Fibroblast of the conjunctiva (primary cell): ENCODE measurements at regions not wholly inside any gene's neighbourhood (a gene's known extent, or its start where the extent isn't known, plus 50 kb on each side); places are given as distances from the start of the nearest gene placed in this dataset.

Experiments used
- DNase-seq: peaks from one replicate; pipeline ENCODE4 v3.0.0-alpha.2; 2010; ENCODE audit warnings: low read depth

DNA sequence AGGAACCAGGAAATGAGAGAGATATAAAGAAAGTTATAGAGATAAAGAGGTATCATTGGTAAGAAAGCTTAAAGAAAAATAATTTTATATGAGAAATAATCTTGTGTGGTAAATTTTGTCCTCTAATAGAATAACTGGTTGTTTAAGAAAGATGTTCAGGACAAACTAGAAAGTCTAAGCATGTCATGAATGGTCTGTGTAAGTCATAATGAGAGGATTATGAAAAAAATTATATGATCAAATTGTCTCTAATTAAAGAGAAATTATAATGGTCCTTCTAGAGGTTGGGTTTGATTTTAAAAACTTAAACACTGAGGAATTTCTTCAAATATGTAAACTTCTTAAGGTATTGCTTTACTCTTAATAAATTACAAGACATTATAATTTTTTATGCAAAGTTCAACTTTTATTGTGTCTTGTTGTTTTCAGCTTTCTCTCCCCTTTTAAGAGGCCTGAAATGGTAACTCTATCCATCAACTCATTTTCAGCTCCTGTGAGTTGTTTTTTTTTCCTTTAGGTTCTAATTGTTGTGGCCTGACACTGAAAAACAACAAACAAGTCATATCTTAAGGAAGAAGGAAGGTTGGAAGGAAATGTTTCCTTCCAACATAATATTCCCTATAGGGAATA is 88.2 kb upstream of the CNOT2 start:
- DNase-seq: no peak

DNA sequence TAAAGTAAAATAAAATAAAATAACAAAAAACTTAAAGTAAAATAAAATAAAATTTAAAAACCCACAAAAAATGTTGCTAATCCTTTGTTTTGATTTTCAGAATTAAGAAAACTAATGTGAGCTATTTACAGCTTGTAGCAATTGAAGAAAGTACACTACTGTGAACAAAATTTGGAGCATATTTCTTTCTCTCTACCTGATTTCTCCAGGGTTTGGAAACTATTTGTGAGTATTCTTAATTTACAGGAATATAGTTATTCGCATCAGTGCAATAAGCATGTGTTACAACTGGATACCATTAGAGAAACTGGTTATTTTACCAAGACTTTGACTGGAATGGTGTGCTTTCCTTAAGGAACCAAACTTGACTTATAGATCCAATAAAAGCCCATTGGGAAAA is 86.1 kb upstream of the CNOT2 start:
- DNase-seq: no peak

DNA sequence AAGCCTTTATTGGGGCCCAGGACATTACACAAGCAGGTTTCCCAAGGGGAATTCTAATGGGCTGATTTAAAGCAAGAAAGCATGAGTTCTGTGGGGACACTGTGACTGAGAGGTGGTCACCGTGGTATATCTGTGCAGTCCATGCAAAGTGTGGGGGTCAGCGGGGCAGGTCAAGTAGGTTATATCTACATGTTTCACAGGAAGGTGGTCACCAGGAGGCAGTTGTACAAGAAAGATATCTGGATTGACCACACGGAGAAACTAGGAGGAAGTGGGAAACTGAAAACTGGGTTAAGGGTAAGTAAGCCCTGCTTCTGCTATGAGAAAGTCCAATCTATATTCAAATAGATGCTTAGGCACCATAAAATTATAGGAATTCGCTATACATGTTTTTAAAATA is 77.8 kb upstream of the CNOT2 start:
- DNase-seq: no peak

DNA sequence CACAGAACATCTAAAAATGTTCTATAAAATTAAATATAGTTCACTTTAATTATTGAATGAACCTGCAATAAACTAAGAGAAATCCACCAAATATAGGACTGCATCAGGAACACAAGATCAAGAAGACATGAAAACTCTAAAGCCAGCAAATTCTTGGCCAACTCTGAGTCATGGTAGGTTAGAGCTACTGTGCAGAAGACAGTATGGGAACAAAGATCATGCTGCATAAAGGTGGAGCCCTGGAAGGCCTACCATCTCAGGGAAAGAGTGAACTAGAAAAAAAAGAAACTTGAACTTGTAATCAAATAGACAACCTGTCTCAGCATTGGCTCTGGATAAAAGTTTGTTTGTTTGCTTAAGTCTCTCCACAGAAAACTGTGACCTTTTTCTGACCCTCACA is 66.9 kb upstream of the CNOT2 start:
- DNase-seq: no peak

DNA sequence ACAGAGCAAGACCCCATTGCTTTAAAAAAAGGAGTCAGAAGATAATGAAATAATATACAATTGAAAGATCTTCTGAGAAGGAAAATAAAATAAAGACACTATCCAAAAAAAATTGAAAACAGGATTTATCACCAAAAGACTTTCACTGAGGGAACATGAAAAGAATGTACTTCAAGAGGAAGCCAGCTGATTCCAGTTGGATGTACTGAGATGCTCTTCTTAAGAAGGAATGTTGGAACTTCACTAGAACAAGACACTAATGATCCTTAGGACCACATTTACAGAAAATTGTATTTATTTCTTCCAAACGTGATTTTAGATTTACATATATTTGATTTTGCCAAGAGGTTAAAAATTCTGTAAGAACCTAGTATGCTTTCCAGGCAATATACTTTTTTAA is 65.6 kb upstream of the CNOT2 start:
- no peak for DNase-seq

DNA sequence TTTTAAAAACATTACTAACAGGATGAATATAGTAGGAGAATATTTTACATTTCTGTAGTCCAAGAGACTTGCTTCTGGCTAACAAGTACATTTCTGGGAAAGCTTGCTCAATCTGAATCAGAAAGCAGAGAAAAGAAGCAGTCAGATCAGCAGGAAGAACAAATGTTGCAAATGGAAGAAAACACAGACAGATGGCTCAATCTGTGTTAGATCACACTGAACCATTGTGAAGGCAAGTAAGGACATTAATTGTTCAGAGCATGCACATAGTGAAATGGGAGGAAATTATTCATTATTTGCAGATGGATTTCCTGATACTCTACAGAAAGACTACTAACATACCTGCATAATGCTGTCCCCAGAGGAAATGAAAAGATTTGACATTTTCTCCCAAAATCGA is 65.2 kb upstream of the CNOT2 start:
- DNase-seq: no peak

DNA sequence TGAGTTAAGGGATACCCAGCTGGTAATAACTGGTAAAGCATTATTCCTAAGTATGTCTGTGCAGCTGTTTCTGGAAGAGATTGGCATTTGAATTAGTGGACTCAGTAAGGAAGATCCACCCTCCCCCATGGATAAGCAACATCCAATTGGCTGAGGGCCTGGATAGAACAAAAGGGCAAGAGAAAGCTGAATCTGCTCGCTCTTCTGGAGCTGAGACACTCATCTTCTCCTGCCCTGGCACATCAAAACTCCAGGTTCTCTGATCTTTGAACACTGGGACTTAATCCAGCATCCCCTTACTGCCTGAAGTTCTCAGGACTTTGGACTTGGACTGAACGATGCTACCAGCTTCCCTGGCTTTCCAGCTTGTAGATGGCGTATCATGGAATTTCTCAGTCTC is 63.1 kb upstream of the CNOT2 start:
- no peak for DNase-seq

DNA sequence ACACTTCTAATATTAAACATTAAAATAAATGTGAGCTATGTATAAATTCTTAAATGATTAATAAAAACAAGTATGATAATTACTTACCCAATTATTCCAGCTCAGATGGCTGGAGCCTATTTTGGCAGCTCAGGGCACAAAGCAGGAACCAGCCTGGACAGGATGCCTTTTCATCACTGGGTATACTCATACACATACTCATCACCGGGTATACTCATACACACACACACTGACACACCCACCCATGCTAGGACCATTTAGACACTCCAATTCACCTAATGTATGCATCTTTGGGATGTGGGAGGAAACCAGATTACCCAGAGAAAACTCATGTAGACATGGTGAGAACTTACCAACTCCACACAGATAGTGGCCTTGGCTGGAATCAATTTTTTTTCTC is 57.9 kb upstream of the CNOT2 start:
- no peak for DNase-seq

DNA sequence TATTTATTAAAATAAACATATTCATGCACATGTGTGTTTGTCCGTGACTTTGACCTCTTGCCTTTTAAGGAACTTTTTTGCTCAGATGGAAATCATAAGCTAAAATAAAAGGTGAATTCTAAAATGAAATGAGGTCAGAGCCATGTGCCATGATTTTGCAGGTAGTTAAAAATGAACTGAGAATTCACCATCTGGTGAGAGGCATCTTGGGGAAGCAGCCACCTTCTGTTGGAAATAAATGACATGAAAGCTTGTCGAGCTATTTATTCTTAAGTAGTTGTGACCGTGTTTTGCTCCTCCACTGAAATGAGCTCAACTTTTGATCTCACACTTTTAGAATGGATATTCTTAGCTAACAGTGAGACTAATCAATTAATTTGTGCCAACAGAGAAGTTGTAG is 56.8 kb upstream of the CNOT2 start:
- DNase-seq: no peak

DNA sequence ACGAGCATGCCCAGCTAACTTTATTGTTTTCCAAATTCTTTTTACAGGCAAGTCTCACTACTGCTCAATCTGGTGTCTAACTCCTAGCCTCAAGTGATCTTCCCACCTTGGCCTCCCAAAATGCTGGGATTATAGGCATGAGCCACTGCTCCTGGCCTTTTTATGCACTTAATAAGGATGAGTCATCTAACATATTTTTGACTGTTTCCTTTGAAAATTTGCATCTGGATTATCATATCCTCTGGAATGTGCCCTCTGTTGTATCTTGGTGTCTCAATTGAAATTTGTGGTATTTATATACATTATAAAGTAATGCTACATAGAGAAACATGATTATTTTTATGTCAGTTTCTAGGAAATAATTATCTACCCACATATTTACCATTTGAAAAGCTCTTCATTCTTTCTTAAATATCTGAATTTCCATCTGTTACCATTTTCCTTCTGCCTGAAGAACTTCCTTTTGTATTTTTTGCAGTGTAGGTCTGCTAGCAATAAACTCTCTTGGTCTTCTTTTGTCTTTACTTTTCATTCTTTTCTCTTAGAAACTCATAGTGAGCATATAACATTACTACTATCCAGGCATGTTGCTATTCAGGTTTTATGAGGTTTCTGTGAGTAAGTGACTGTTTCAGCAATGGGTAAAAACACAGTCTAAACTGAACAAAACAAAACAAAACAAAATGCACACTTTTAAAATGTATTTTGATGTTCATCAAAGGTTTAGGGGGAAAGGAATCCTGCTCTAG is 52.8 kb upstream of the CNOT2 start:
- DNase-seq: no peak
